GM12872 (cell line): ENCODE measurements at regions not wholly inside any gene's neighbourhood (a gene's known extent, or its start where the extent isn't known, plus 50 kb on each side); places are given as distances from the start of the nearest gene placed in this dataset.

Experiments used
- CTCF ChIP-seq: IDR thresholded peaks from 3 replicates; pipeline ENCODE4 v1.5.1; 2011; ENCODE audit warnings: low read depth, mild to moderate bottlenecking, low read length, moderate library complexity; ENCODE audit not compliant: insufficient read depth

- no peak for TF ChIP-seq CTCF
These were observed 60.6 kb upstream of the NT5E start for GRCh38 chr6:85389151-85389797.

GRCh38 chr6:85388531-85388930 is 61.4 kb upstream of the NT5E start:
- TF ChIP-seq CTCF: no peak

GRCh38 chr6:85385636-85386315 is 64.1 kb upstream of the NT5E start:
- no peak for TF ChIP-seq CTCF

- 0 out of 3 replicates have a peak, but pooled peaks have one; percentile 7 for TF ChIP-seq CTCF
These were observed 66.8 kb upstream of the NT5E start for GRCh38 chr6:85383042-85383441.

GRCh38 chr6:85382541-85382940 is 67.3 kb upstream of the NT5E start:
- no peak for TF ChIP-seq CTCF

- TF ChIP-seq CTCF: no peak
These were observed 77.0 kb upstream of the NT5E start for GRCh38 chr6:85372915-85373270.

GRCh38 chr6:85372188-85372914 is 77.5 kb upstream of the NT5E start:
- peak; percentile 21; the same call in 1 of the 3 replicates for TF ChIP-seq CTCF
